HG02642 (cell line): ENCODE measurements at regions not wholly inside any gene's neighbourhood (a gene's known extent, or its start where the extent isn't known, plus 50 kb on each side); places are given as distances from the start of the nearest gene placed in this dataset.
"Not testable (repeated sequence)": the region's sequence is repeated elsewhere in the genome, so short reads cannot be mapped to it uniquely, and the experiment has no call there.

Source experiments
- ATAC-seq: cut with Tn5 transposase; IDR thresholded peaks from one replicate; pipeline ENCODE4 v1.9.1; 2021; ENCODE audit warnings: mild to moderate bottlenecking; ENCODE audit not compliant: unreplicated experiment, poor library complexity

DNA sequence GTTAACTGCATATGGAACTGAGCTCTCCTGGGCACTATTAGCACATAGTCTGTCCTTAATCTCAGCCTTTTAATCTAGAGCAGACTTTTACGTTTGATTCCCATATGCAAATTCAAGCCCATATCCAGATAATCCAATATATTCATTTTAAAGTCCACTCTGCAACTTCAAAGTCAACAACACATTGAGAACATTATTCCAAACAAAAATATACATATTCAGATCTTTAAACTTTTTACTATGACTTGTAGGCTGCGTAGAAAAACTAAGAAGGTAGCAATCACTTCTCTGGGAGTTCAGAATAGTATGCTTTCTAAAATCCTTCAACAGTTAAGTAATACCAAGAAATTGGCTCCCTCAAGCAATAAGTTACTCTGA is 499.4 kb downstream of the SPATA31D1 start:
- ATAC-seq: no peak

- ATAC-seq: no peak
Measured at GRCh38 chr9:82488313-82489200, 500.0 kb downstream of the SPATA31D1 start.

GRCh38 chr9:82489201-82489821 is 500.7 kb downstream of the SPATA31D1 start:
- ATAC-seq: no peak

DNA sequence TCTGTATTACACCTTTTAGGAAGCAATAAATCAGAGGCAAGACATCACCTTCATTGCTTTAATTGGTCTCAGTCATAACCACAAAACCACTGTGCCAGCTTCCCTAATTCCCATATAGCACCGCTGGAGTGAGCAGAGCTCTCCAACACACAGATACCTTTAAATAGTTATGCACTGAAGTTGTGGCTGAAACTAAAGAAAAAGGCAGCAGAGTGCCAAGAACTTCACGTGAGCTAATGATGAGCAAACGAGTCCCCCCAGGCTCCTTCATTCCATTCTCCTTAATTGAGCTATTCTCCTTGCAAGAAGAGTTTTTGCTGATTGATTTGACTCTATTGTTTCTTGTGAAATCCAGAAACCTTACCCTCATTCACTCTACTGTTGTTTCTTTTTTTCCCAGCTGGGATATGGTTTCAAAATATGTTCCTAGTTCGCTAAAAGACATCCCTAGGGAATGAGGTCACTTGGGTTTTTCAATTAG is 501.5 kb downstream of the SPATA31D1 start:
- ATAC-seq: no peak

GRCh38 chr9:82490821-82491220 is 502.2 kb downstream of the SPATA31D1 start:
- not testable (repeated sequence) for ATAC-seq

DNA sequence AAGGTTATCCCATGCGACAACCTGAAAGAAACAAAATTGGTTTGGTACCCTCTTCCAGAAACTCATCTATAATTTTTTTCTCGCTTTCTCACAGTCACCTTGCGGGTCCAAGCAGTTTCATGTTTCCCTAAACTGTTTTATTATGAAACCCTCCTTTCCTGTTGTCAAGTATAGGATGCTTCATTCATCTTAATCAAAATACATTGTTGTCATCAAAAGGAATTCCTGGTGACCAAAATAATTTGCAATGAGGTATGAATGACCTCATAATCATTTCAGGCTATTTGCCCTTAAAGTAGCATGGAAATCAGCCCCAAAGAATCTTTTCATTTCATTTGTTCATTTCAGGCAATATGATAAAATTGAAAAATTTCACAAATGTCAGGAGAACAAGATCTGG is 503.0 kb downstream of the SPATA31D1 start:
- ATAC-seq: no peak

GRCh38 chr9:82492274-82492673 is 503.7 kb downstream of the SPATA31D1 start:
- ATAC-seq: no peak

DNA sequence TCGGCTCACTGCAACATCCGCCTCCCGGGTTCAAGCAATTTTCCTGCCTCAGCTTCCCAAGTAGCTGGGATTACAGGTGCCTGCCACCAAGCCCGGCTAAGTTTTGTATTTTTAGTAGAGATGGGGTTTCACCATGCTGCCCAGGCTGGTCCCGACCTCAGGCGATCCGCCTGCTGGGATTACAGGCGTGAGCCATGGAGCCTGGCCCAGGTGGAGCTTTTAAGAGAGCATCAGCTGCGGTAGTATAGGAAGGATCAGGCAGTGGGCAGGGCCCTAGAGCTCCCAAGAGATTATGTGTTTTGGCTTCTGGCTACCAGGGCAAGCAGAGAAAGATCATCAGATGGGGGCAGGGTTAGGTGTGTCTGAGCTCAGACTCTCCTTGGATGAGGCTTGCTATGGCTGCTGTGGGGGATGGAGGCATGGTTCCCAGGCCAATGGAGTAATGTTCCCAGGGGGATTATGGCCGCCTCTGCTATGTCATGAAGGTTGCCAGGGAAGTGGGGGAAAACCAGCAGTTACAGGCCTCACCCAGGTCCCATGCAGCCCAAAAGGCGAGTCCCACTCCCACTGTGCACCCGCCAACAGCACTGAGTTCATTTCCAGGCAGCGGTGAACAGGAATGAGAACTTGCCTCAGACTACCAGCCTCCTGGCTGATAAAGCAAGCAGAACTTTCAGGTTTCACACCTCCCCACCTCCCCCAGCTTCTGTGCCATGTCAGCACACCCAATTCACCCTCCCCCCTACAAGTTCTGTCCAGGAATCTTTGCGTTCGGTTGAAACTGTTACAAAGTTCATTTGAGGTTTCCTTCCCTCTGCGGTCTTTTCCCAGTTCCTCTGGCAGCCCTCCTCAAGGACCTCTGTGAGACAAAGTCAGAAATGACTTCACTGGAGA is 507.6 kb downstream of the SPATA31D1 start:
- no peak for ATAC-seq

DNA sequence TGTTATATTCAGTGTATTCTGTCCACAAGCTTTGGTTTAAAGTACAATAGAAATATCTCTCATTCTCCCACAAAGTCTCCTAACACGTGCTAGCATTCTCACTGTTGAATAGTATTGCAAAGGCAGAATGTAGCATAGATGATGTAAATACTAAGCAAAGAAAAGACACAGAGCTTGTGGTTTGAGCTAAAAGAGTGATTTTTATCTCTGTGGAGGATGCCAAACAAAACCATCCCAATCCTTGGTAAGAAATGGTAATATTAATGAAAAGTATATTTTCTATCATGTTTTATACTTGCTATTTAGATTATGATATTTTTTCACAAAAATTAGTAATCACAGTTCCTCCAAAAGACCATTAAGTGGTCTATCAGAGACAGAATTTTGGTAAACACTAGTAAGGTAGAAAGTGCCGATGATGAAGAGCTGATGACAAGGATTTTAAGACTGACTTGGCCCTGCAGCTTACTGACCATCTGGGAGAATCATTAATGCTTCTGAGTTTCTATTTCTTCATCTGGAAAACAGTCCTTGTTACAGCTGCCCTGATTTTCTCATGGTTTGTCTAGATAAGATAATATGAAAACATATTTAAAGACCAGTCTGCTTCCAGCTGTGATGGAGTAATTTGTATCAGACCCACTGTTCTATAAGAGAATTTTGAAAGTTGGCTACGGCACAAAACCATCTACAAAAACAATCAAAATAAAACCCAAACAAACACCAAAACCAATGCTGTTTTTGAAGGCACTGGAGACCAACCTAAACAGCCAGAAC is 510.2 kb downstream of the SPATA31D1 start:
- no peak for ATAC-seq

- no peak for ATAC-seq
Measured at GRCh38 chr9:82499337-82499736, 510.8 kb downstream of the SPATA31D1 start.

GRCh38 chr9:82504620-82505019 is 516.0 kb downstream of the SPATA31D1 start:
- no peak for ATAC-seq

DNA sequence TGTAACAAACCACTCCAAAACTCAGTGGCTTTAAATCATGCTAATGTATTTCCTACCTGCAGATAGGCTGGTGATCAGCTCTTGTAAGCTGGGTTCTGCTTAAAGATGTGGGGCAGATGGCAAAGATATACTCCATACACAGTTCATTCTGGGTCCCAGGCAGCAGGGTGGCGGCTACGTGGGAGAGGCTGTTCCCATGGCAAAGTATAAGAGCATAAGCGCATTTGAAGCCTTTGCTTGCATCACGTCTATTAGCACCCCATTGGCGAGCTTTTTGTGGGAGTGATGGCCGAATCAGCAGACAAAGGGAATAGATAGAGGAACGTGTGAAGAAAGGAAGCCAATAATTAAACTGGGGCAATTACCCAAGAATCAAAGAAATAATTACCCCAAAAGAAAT is 523.1 kb downstream of the SPATA31D1 start:
- no peak for ATAC-seq

DNA sequence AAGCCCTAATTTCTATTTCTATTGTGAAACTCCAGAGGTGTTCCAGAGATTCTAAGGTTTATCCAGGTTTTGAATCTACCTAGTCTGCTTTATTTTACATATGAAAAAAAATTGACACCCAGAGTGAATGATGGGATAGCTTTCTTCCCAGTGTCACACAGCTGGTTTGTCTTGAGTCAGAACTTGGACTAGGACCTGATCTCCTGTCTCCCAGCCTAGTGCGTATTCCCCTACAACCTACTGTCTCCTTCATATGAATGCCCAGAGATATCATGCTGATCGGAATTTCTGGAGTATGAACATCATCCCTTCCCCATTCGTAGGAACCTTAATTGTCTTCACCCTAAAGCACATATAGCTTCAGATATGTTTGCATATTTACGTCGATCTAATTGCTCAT is 524.2 kb downstream of the SPATA31D1 start:
- ATAC-seq: no peak

DNA sequence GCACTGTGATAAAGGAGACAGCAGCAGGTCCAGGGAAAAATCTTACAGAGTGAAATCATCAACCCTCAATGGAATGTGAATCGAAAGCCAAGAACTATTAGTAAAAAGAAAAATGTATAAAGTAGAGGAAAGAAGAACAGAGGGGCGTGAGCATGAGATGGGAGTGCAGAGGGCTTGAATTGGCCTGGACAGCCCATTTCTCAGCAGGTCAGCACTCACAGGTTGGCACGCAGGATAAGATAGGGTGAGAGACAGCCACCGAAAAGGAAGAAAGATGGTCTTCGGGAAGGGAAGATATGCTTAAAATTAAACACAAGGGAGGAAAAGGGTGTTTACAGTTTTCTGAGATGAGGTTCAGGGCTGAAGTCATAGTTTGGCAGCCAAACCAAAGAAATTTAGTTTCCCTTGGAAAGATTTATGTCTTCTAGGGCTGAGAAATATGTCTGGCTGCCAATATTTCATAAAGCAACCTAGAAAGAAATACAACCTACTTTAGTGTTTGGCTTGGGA is 524.7 kb downstream of the SPATA31D1 start:
- ATAC-seq: no peak

DNA sequence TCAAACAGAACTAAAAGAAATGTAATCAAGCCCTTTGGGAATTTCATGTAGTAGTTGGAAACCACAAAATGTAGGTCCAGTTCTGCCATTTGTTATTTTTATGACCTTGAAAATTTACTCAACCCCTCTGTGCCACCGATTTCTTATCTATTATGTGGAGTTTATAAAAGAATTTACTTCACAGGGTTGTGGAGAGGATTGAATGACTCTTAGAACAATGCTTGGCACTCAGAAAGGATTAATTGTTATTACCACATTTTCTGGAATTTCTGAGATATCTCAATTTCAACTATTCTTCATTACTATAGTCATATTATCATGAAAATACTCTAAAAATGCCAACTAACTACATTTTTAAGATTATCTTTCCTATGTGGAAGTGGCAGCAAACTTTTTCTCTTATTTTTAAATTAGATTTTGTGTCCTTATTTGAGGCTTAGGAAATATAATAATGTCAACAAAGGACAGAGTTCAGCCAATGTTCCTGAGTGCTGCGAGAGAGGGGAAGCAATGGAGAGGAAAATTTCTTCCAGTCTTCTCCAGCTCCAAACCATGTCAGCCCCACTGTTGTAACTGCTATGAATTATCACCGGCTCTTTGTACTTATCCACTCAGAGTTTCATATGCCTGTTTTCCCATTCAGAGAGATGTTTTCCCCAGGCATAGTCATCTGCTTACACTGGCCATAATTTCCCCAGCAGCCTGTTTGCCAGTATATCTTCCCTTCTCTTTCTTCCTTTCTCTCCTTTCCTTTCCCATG is 525.6 kb downstream of the SPATA31D1 start:
- ATAC-seq: no peak

GRCh38 chr9:82518868-82519267 is 530.3 kb downstream of the SPATA31D1 start:
- no peak for ATAC-seq

DNA sequence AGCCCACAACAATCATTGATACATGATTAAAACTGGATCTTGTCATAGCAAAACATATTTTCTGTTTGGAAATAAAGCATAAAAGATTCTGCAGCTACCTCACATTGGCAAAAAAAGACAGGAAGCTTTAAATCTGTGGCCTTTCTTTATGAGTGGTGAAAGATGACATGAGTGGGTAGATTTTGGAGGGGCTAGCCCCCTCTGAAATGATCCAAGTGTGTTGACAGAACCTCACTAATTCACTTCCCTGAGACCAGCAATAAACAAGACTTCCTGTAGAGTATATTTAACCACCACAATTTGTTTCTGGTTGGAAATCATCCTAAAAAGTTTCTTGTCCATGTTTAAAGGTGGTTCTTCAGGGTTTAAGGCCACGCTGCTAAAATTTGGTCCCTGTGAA is 530.8 kb downstream of the SPATA31D1 start:
- ATAC-seq: no peak

GRCh38 chr9:82524407-82524806 is 535.8 kb downstream of the SPATA31D1 start:
- ATAC-seq: no peak

DNA sequence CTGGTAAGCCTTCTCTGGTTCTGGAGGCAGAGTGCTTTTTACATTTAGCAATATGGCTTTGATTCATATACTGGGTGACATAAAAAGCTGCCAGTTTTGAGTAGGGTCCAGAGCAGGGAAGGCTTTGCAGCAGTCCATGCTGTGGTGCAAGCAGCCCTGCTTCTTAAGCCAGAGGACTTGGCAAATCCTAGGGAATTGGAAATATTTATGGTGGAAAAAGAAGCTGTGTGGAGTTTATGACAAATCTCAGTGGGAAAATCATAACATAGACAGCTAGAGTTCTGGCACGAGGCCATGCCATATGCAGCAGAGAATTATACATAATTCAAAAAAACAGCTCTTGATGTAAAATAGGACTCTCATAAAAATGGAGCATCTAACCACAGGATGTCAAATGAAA is 536.4 kb downstream of the RASEF start:
- no peak for ATAC-seq
